WTC11 (cell line): ENCODE measurements at regions not wholly inside any gene's neighbourhood (a gene's known extent, or its start where the extent isn't known, plus 50 kb on each side); places are given as distances from the start of the nearest gene placed in this dataset.

Source experiments
- CREB1 ChIP-seq: sonication (generic); formaldehyde crosslinking; IDR thresholded peaks from 2 replicates; pipeline ENCODE4 v1.8.0; 2023; ENCODE audit warnings: mild to moderate bottlenecking, missing genetic modification reagents
- CTCF ChIP-seq: fragments of 200-600 bp; IDR thresholded peaks from 2 replicates; pipeline ENCODE4 v1.8.0; 2022; ENCODE audit warnings: antibody characterized with exemption
- EMX1 ChIP-seq: fragments of 250-450 bp; sonication (Bioruptor Pico); IDR thresholded peaks from 2 replicates; pipeline ENCODE4 v1.8.0; 2021; ENCODE audit warnings: mild to moderate bottlenecking
- ESRRA ChIP-seq: sonication (generic); formaldehyde crosslinking; IDR thresholded peaks from 2 replicates; pipeline ENCODE4 v1.8.1; 2022; ENCODE audit warnings: mild to moderate bottlenecking, missing genetic modification reagents, borderline replicate concordance
- ETV6 ChIP-seq: sonication (generic); formaldehyde crosslinking; IDR thresholded peaks from 2 replicates; pipeline ENCODE4 v1.8.1; 2022; ENCODE audit warnings: mild to moderate bottlenecking, missing genetic modification reagents
- FOXK1 ChIP-seq: sonication (generic); formaldehyde crosslinking; IDR thresholded peaks from 2 replicates; pipeline ENCODE4 v1.8.0; 2022; ENCODE audit warnings: mild to moderate bottlenecking, moderate library complexity, missing genetic modification reagents
- FOXP4 ChIP-seq: sonication (generic); formaldehyde crosslinking; IDR thresholded peaks from 2 replicates; pipeline ENCODE4 v1.8.0; 2022; ENCODE audit warnings: mild to moderate bottlenecking, missing genetic modification reagents
- JUN ChIP-seq: sonication (generic); formaldehyde crosslinking; IDR thresholded peaks from 2 replicates; pipeline ENCODE4 v1.8.0; 2023; ENCODE audit warnings: mild to moderate bottlenecking, missing genetic modification reagents
- MAX ChIP-seq: sonication (generic); formaldehyde crosslinking; IDR thresholded peaks from 2 replicates; pipeline ENCODE4 v1.8.0; 2022; ENCODE audit warnings: mild to moderate bottlenecking, missing genetic modification reagents
- NR2C2 ChIP-seq: sonication (generic); formaldehyde crosslinking; IDR thresholded peaks from 2 replicates; pipeline ENCODE4 v1.8.0; 2022; ENCODE audit warnings: mild to moderate bottlenecking, missing genetic modification reagents
- NR3C1 ChIP-seq: sonication (generic); formaldehyde crosslinking; conservative IDR thresholded peaks from 2 replicates; pipeline ENCODE4 v1.8.1; 2023; ENCODE audit warnings: low read depth, mild to moderate bottlenecking, missing genetic modification reagents
- TEAD4 ChIP-seq: sonication (generic); formaldehyde crosslinking; IDR thresholded peaks from 2 replicates; pipeline ENCODE4 v1.8.0; 2022; ENCODE audit warnings: mild to moderate bottlenecking, missing genetic modification reagents
- ZBTB43 ChIP-seq: sonication (generic); formaldehyde crosslinking; IDR thresholded peaks from 2 replicates; pipeline ENCODE4 v1.8.1; 2023; ENCODE audit warnings: mild to moderate bottlenecking, missing genetic modification reagents
- ZNF219 ChIP-seq: sonication (generic); formaldehyde crosslinking; IDR thresholded peaks from 2 replicates; pipeline ENCODE4 v1.8.0; 2023; ENCODE audit warnings: missing genetic modification reagents, mild to moderate bottlenecking, borderline replicate concordance

- TF ChIP-seq TEAD4 (no peak), JUN (no peak), CTCF (no peak), ESRRA (CRISPR knock-in tag) (no peak), ZNF219 (CRISPR knock-in tag) (no peak), NR3C1 (CRISPR knock-in tag) (no peak), NR2C2 (no peak), FOXK1 (no peak), ETV6 (CRISPR knock-in tag) (no peak), CREB1 (CRISPR knock-in tag) (no peak), ZBTB43 (CRISPR knock-in tag) (no peak), MAX (no peak), FOXP4 (CRISPR knock-in tag) (no peak), EMX1 (CRISPR knock-in tag) (no peak)
These were observed 194.4 kb upstream of the SNX7 start for GRCh38 chr1:98467122-98467521.
